DOHH2 (cell line): ENCODE measurements at regions not wholly inside any gene's neighbourhood (a gene's known extent, or its start where the extent isn't known, plus 50 kb on each side); places are given as distances from the start of the nearest gene placed in this dataset.

Experiments used
- CTCF ChIP-seq: fragments of 200-600 bp; sonication (generic); IDR thresholded peaks from one replicate; pipeline ENCODE4 v1.5.1; 2014; ENCODE audit warnings: antibody characterized with exemption, mild to moderate bottlenecking, low read depth, low read length; ENCODE audit not compliant: poor library complexity, severe bottlenecking
- EZH2phosphoT487 ChIP-seq: fragments of 200-600 bp; sonication (generic); IDR thresholded peaks from 2 replicates; pipeline ENCODE4 v1.6.1; 2017; ENCODE audit warnings: borderline replicate concordance, mild to moderate bottlenecking, antibody characterized with exemption, low read length, moderate library complexity, mixed read lengths

GRCh38 chr4:24471486-24472160, 112.7 kb downstream of the DHX15 start:
- TF ChIP-seq CTCF (no peak), EZH2phosphoT487 (no peak)
